ENCODE measurements at regions not wholly inside any gene's neighbourhood (a gene's known extent, or its start where the extent isn't known, plus 50 kb on each side); places are given as distances from the start of the nearest gene placed in this dataset.
"Not testable (repeated sequence)": the region's sequence is repeated elsewhere in the genome, so short reads cannot be mapped to it uniquely, and the experiment has no call there.

- not testable (repeated sequence) for TF ChIP-seq POLR2A, POLR2AphosphoS5 (IDR thresholded peaks at IDR 0.05)
These were observed 209.5 kb downstream of the LAT start for GRCh38 chr16:29194185-29194844.

Data from sigmoid colon (tissue), 4 donors.